Natural killer cell (primary cell): ENCODE measurements at regions not wholly inside any gene's neighbourhood (a gene's known extent, or its start where the extent isn't known, plus 50 kb on each side); places are given as distances from the start of the nearest gene placed in this dataset.

Experiments used
- ATAC-seq, 3 donors: fragments of 150-1000 bp in 2 of 3; fragments of 200-7000 bp in 1 of 3; cut with Tn5 transposase; 1 replicate in 1 of 3; 2 replicates in 2 of 3; pipeline ENCODE4 v1.10.0; 2021; ENCODE audit warnings: mild to moderate bottlenecking in 2 of 3, moderate library complexity in 2 of 3
- DNase-seq, 2 donors: peaks; one replicate each; pipeline versions ENCODE4 v3.0.0 to v3.0.0-alpha.2; 2013 to 2021; ENCODE audit warnings: mixed read lengths in 1 of 2
- H3K27ac ChIP-seq: one replicate; pipeline ENCODE4 v1.5.1; 2013; ENCODE audit warnings: mild to moderate bottlenecking, low read length
- H3K27me3 ChIP-seq: one replicate; pipeline ENCODE4 v1.6.1; 2013; ENCODE audit warnings: low read length; ENCODE audit not compliant: control insufficient read depth, insufficient read depth
- H3K36me3 ChIP-seq: one replicate; pipeline ENCODE4 v1.6.1; 2013; ENCODE audit warnings: low read length; ENCODE audit not compliant: control insufficient read depth, insufficient read depth
- H3K4me1 ChIP-seq: one replicate; pipeline ENCODE4 v1.6.1; 2013; ENCODE audit warnings: low read length; ENCODE audit not compliant: control insufficient read depth, insufficient read depth
- H3K4me3 ChIP-seq: one replicate; pipeline ENCODE4 v1.5.1; 2013; ENCODE audit warnings: low read length
- H3K9me3 ChIP-seq: one replicate; pipeline ENCODE4 v1.6.1; 2013; ENCODE audit warnings: low read length; ENCODE audit not compliant: control insufficient read depth, insufficient read depth
- H3K27ac Mint-ChIP-seq, 2 donors: one replicate each; pipeline ENCODE4 v1.8.0; 2022; ENCODE audit warnings: mild to moderate bottlenecking in 2 of 2, mixed read lengths in 2 of 2, moderate library complexity in 1 of 2
- H3K27me3 Mint-ChIP-seq, 2 donors: one replicate each; pipeline ENCODE4 v1.8.0; 2022; ENCODE audit warnings: low read depth in 2 of 2, mixed read lengths in 2 of 2
- H3K36me3 Mint-ChIP-seq: one replicate; pipeline ENCODE4 v1.8.0; 2022; ENCODE audit warnings: mixed read lengths
- H3K4me1 Mint-ChIP-seq, 2 donors: one replicate each; pipeline ENCODE4 v1.8.0; 2022; ENCODE audit warnings: mixed read lengths in 2 of 2
- H3K4me3 Mint-ChIP-seq: one replicate; pipeline ENCODE4 v1.8.0; 2022; ENCODE audit warnings: mild to moderate bottlenecking, moderate library complexity, mixed read lengths
- H3K9me3 Mint-ChIP-seq, 2 donors: one replicate each; pipeline ENCODE4 v1.8.0; 2022; ENCODE audit warnings: mixed read lengths in 2 of 2
- WGBS: methylation state at CpG from one replicate; pipeline ENCODE4 v1.1.7; 2013; ENCODE audit warnings: missing lambda C conversion rate; ENCODE audit not compliant: insufficient coverage; 5-methylcytosine and 5-hydroxymethylcytosine counted together
- intact Hi-C: fragments of 100-400 bp; cut with micrococcal nuclease; formaldehyde crosslinking; loops from one replicate; pipeline ENCODE4 v1.14.2; 2022
- TF ChIP-seq, protein P1 (sequence below): fragments of 200-600 bp; IDR thresholded peaks from one replicate; pipeline ENCODE4 v1.8.0; 2022; ENCODE audit warnings: antibody characterized with exemption

DNA sequence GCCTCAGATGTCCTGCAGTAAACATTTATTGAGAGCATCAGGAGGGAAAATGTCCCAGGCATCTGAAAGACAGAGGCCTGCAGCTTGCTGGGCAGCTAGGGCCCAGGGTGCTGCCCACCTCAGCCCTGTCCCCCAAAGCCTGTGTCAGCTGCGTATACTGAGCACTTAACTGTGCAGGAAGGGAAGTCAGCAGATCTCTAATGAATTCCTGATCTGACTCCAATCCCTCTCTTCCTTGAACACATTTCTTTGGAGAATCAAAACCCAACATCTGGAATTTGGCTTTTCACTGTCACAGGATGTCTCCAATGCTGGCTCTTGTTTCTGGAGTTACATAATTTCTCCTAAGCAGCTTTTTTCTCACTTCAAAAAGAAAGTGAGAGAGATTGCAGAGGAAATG is 364.7 kb upstream of the NFE2L3 start:
- ATAC-seq (no peak), DNase-seq (no peak)
- no peaks in the 10 kb centered on the region for H3K4me1 Mint-ChIP-seq
- H3K36me3 Mint-ChIP-seq, result no peaks in the 10 kb centered on the region
- TF ChIP-seq, protein P1, sequence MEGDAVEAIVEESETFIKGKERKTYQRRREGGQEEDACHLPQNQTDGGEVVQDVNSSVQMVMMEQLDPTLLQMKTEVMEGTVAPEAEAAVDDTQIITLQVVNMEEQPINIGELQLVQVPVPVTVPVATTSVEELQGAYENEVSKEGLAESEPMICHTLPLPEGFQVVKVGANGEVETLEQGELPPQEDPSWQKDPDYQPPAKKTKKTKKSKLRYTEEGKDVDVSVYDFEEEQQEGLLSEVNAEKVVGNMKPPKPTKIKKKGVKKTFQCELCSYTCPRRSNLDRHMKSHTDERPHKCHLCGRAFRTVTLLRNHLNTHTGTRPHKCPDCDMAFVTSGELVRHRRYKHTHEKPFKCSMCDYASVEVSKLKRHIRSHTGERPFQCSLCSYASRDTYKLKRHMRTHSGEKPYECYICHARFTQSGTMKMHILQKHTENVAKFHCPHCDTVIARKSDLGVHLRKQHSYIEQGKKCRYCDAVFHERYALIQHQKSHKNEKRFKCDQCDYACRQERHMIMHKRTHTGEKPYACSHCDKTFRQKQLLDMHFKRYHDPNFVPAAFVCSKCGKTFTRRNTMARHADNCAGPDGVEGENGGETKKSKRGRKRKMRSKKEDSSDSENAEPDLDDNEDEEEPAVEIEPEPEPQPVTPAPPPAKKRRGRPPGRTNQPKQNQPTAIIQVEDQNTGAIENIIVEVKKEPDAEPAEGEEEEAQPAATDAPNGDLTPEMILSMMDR, result no peak
- Histone ChIP-seq H3K9me3 (no peaks in the 10 kb centered on the region), H3K27me3 (no peaks in the 10 kb centered on the region), H3K4me3 (no peak overlapping the region), H3K4me1 (no peaks in the 10 kb centered on the region), H3K36me3 (no peaks in the 10 kb centered on the region), H3K27ac (no peak overlapping the region)
- whole genome bisulfite sequencing, result 90% methylated on average over 1 of the region's 1 CpG
- peaks cover 8 to 9% of the 10 kb centered on the region in 2 donors for H3K27me3 Mint-ChIP-seq
- H3K27ac Mint-ChIP-seq, result no peak overlapping the region
- intact Hi-C loops, result no loop called here
- H3K9me3 Mint-ChIP-seq, result no peaks in the 10 kb centered on the region
- H3K4me3 Mint-ChIP-seq, result no peak overlapping the region

DNA sequence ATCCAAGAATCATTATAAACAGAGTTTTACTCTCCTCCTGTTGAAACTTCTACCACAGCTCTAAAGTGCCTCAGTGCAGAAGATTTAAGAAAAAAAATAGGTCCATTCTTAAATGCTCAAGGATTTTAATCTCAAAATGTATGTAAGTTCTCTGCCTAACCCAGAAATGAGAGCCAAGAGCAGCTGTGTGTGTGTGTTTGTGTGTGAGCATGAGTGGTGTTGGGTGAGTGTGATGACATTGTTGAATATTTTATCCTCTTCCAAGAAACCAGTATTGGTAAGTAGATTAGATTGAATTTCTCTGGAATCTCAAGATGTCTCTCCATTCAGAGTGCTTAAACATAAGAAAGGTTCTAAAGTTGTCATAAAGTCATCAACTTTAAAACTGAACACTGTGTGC is 363.6 kb upstream of the NFE2L3 start:
- no peaks in the 10 kb centered on the region for H3K27me3 ChIP-seq
- no peak for DNase-seq
- H3K9me3 ChIP-seq, result no peaks in the 10 kb centered on the region
- ATAC-seq, result no peak
- Mint-ChIP-seq H3K36me3 (no peaks in the 10 kb centered on the region), H3K27ac (no peak overlapping the region), H3K4me1 (no peaks in the 10 kb centered on the region), H3K27me3 (peaks cover 11 to 14% of the 10 kb centered on the region in 2 donors), H3K4me3 (no peak overlapping the region), H3K9me3 (no peaks in the 10 kb centered on the region)
- H3K27ac ChIP-seq, result no peak overlapping the region
- H3K36me3 ChIP-seq, result no peaks in the 10 kb centered on the region
- TF ChIP-seq, protein P1, result no peak
- no peaks in the 10 kb centered on the region for H3K4me1 ChIP-seq
- H3K4me3 ChIP-seq, result no peak overlapping the region
- intact Hi-C loops, result no loop called here

DNA sequence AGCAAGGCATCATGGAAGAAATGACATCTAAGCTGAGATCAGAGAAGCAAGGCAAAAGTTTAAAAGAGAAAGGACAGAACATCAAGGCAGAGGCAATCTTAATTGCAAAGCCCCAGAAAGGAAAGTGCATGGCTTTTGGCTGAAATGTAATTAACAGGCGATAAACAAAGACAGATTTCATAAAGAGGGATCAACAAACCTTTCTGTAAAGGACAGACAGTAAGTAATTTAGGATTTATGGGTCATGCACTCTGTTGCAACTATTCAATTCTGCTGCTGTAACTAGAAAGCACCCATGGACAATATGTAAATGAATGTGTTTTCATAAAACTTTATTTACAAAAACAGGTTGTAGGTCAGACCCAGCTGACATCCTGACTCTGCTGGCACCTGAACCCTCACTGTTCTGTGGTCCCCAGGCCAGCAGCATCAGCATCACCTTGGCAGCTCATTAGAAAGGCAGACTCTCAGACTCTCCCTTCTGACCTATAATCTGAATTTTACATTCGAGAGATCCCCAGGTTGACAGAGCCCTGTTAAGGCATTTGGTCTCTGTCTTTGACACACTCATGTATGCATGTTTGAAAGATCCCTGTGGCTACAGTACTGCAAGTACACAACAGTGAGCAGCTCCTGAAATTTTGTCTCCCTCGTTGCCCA is 362.9 kb upstream of the NFE2L3 start:
- Histone ChIP-seq H3K36me3 (no peaks in the 10 kb centered on the region), H3K4me3 (no peak overlapping the region), H3K9me3 (no peaks in the 10 kb centered on the region), H3K27me3 (no peaks in the 10 kb centered on the region), H3K4me1 (no peaks in the 10 kb centered on the region), H3K27ac (no peak overlapping the region)
- Mint-ChIP-seq H3K4me3 (no peak overlapping the region), H3K27ac (no peak overlapping the region), H3K36me3 (no peaks in the 10 kb centered on the region), H3K9me3 (no peaks in the 10 kb centered on the region), H3K4me1 (no peaks in the 10 kb centered on the region), H3K27me3 (peaks cover 11 to 14% of the 10 kb centered on the region in 2 donors)
- ATAC-seq (no peak), DNase-seq (no peak)
- intact Hi-C loops, result no loop called here
- TF ChIP-seq, protein P1, result no peak
- WGBS, result 89% methylated on average over 3 of the region's 3 CpGs
